ENCODE measurements at regions not wholly inside any gene's neighbourhood (a gene's known extent, or its start where the extent isn't known, plus 50 kb on each side); places are given as distances from the start of the nearest gene placed in this dataset.

DNA sequence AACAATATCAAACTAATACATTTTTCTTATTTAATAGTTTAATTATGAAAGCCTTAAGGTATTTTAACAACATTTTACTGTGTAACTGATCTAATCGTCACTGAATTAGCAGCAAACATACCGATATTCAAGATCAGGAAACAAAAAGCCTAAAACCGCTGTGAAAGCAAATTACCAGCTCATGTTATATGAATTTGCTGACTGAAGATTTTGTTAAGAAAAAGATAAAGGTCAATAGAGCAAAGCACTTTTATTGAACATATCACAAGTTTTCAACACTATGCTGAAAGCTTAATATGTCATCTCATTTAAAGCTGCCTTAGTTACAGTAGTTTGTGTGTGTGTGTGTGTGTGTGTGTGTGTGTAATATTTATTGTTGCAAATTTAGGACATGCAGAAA lies 1634.9 kb upstream of the NUDT12 start:
- no peak overlapping the region for H3K4me3 Mint-ChIP-seq (ENCODE audit: unreplicated experiment)
- H3K27ac Mint-ChIP-seq (ENCODE audit: unreplicated experiment): no peak overlapping the region

DNA sequence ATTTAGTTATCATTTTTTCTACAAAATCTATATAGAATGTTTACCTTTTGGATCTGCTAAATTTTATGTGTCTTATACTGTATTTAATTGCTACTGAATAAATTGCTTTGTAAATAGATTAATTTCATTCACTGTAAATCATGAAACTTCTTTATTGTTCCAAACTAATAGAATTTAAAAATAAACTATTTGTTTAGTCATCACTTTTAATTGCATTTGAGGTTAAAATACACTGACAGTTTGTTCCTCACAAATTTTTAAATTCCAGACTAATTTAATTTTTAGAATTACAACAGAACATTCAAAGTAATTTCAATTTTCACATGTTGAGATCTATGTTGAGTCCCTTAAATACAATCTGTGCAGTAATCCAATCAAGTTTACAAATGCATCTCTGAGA lies 1633.2 kb upstream of the NUDT12 start:
- no peak for DNase-seq (ENCODE audit: low spot score)
- no peak overlapping the region for H3K27ac Mint-ChIP-seq (ENCODE audit: unreplicated experiment)
- no peak overlapping the region for H3K4me3 Mint-ChIP-seq (ENCODE audit: unreplicated experiment)
- no peaks in the 10 kb centered on the region for H3K27me3 Mint-ChIP-seq (ENCODE audit: unreplicated experiment)
- H3K4me1 Mint-ChIP-seq (ENCODE audit: unreplicated experiment): no peaks in the 10 kb centered on the region
- no peaks in the 10 kb centered on the region for H3K9me3 Mint-ChIP-seq (ENCODE audit: unreplicated experiment)
- H3K36me3 Mint-ChIP-seq (ENCODE audit: low read depth, unreplicated experiment): no peaks in the 10 kb centered on the region
- TF ChIP-seq, protein P1, sequence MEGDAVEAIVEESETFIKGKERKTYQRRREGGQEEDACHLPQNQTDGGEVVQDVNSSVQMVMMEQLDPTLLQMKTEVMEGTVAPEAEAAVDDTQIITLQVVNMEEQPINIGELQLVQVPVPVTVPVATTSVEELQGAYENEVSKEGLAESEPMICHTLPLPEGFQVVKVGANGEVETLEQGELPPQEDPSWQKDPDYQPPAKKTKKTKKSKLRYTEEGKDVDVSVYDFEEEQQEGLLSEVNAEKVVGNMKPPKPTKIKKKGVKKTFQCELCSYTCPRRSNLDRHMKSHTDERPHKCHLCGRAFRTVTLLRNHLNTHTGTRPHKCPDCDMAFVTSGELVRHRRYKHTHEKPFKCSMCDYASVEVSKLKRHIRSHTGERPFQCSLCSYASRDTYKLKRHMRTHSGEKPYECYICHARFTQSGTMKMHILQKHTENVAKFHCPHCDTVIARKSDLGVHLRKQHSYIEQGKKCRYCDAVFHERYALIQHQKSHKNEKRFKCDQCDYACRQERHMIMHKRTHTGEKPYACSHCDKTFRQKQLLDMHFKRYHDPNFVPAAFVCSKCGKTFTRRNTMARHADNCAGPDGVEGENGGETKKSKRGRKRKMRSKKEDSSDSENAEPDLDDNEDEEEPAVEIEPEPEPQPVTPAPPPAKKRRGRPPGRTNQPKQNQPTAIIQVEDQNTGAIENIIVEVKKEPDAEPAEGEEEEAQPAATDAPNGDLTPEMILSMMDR (IDR thresholded peaks at IDR 0.05; ENCODE audit: unreplicated experiment): no peak

More for the DNA sequence above, 1634.9 kb upstream of the NUDT12 start:
- Mint-ChIP-seq H3K4me1 (ENCODE audit: unreplicated experiment) (no peaks in the 10 kb centered on the region), H3K36me3 (ENCODE audit: low read depth, unreplicated experiment) (no peaks in the 10 kb centered on the region), H3K9me3 (ENCODE audit: unreplicated experiment) (no peaks in the 10 kb centered on the region), H3K27me3 (ENCODE audit: unreplicated experiment) (no peaks in the 10 kb centered on the region)
- no peak for DNase-seq (ENCODE audit: low spot score)
- TF ChIP-seq, protein P1 (IDR thresholded peaks at IDR 0.05; ENCODE audit: unreplicated experiment): no peak

DNA sequence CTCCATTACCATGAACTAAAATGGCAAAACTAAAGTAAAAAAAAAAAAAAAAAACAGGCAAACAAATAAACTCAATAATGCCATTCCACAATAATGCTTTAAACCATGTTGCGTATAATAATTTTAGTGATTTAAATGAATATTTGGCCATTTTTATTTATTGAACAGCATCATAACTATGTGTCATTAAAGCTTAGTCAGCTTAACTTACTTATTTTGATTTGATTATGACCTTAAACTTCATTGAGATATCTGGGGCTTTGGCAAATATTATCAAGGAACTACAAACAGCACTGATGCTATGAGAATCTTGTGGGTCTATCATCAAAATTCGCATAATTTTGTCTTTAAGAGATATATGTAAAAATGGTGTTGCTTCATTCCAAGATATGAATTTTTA lies 1610.3 kb upstream of the NUDT12 start:
- Mint-ChIP-seq H3K27me3 (ENCODE audit: unreplicated experiment) (no peaks in the 10 kb centered on the region), H3K9me3 (ENCODE audit: unreplicated experiment) (no peaks in the 10 kb centered on the region), H3K27ac (ENCODE audit: unreplicated experiment) (no peak overlapping the region), H3K4me3 (ENCODE audit: unreplicated experiment) (no peak overlapping the region), H3K4me1 (ENCODE audit: unreplicated experiment) (no peaks in the 10 kb centered on the region), H3K36me3 (ENCODE audit: low read depth, unreplicated experiment) (no peaks in the 10 kb centered on the region)
- TF ChIP-seq, protein P1 (IDR thresholded peaks at IDR 0.05; ENCODE audit: unreplicated experiment): no peak
- DNase-seq (ENCODE audit: low spot score): no peak

DNA sequence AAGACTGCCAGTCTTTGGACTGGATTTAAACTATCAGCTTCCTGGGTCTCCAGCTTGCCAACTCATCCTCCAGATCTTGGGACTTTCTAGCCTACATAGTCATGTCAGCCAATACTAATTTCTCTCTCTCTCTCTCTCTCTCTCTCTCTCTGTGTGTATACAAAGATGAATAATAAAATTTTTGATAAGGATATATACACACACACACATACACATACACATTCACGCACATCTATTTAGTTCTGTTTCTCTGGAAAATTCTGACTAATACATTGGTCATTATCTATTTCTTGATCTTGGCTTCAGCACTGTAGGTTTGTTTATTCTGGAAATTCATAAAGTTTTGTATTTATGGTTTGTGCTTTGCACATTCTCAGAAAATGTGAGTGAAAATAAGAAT lies 1606.2 kb upstream of the NUDT12 start:
- no peaks in the 10 kb centered on the region for H3K4me1 Mint-ChIP-seq (ENCODE audit: unreplicated experiment)
- TF ChIP-seq, protein P1 (IDR thresholded peaks at IDR 0.05; ENCODE audit: unreplicated experiment): no peak
- H3K27ac Mint-ChIP-seq (ENCODE audit: unreplicated experiment): no peak overlapping the region

DNA sequence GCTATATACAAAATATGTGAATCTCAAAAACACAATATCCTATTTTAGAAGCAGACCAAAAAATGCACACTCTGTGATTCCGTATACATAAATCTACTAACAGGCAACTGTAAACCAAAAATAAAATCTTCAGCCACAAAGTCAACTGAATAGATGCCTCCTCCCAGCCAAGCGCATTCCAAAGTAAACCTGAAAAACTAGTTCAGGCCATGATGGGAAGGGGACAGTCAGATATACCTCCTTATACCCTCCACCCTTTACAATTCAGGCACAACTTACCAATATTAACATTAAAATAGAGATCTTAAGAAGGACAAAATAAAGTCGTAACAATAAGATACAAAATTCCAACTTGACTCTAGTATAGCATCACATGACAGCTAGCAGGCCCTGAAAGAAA lies 1604.5 kb upstream of the NUDT12 start:
- Mint-ChIP-seq H3K9me3 (ENCODE audit: unreplicated experiment) (no peaks in the 10 kb centered on the region), H3K4me1 (ENCODE audit: unreplicated experiment) (no peaks in the 10 kb centered on the region), H3K36me3 (ENCODE audit: low read depth, unreplicated experiment) (no peaks in the 10 kb centered on the region), H3K27ac (ENCODE audit: unreplicated experiment) (no peak overlapping the region), H3K4me3 (ENCODE audit: unreplicated experiment) (no peak overlapping the region), H3K27me3 (ENCODE audit: unreplicated experiment) (no peaks in the 10 kb centered on the region)
- DNase-seq (ENCODE audit: low spot score): no peak
- TF ChIP-seq, protein P1 (IDR thresholded peaks at IDR 0.05; ENCODE audit: unreplicated experiment): no peak

More for the DNA sequence above, 1606.2 kb upstream of the NUDT12 start:
- Mint-ChIP-seq H3K4me3 (ENCODE audit: unreplicated experiment) (no peak overlapping the region), H3K36me3 (ENCODE audit: low read depth, unreplicated experiment) (no peaks in the 10 kb centered on the region), H3K27me3 (ENCODE audit: unreplicated experiment) (no peaks in the 10 kb centered on the region), H3K9me3 (ENCODE audit: unreplicated experiment) (no peaks in the 10 kb centered on the region)
- DNase-seq (ENCODE audit: low spot score): no peak

All from endothelial cell (in vitro differentiated cells).